GM12873 (cell line): ENCODE measurements at regions not wholly inside any gene's neighbourhood (a gene's known extent, or its start where the extent isn't known, plus 50 kb on each side); places are given as distances from the start of the nearest gene placed in this dataset.

Experiments used
- CTCF ChIP-seq: IDR thresholded peaks from 2 replicates; pipeline ENCODE4 v1.5.1; 2012; ENCODE audit warnings: low read depth, mild to moderate bottlenecking, moderate library complexity, low read length, control low read depth; ENCODE audit not compliant: insufficient read depth; ENCODE audit errors: missing control alignments

- no peak for TF ChIP-seq CTCF
Observed at GRCh38 chr18:54752185-54752584, 76.1 kb upstream of the RAB27B start.

GRCh38 chr18:54755456-54755855, 72.8 kb upstream of the RAB27B start:
- TF ChIP-seq CTCF: no peak

- no peak for TF ChIP-seq CTCF
Observed at GRCh38 chr18:54762386-54762785, 65.9 kb upstream of the RAB27B start.

GRCh38 chr18:54764786-54765185, 63.5 kb upstream of the RAB27B start:
- TF ChIP-seq CTCF: no peak

GRCh38 chr18:54765636-54766375, 62.5 kb upstream of the RAB27B start:
- TF ChIP-seq CTCF: no peak

GRCh38 chr18:54766634-54767033, 61.6 kb upstream of the RAB27B start:
- no peak for TF ChIP-seq CTCF

- no peak for TF ChIP-seq CTCF
Observed at GRCh38 chr18:54767098-54767497, 61.2 kb upstream of the RAB27B start.
